Mammary epithelial cell (primary cell): ENCODE measurements at regions not wholly inside any gene's neighbourhood (a gene's known extent, or its start where the extent isn't known, plus 50 kb on each side); places are given as distances from the start of the nearest gene placed in this dataset.

Experiments
- CTCF ChIP-seq, 2 donors: IDR thresholded peaks in 1 of 2; conservative IDR thresholded peaks in 1 of 2; 2 replicates each; pipeline ENCODE4 v1.5.1; 2011 to 2012; ENCODE audit warnings: inconsistent platforms in 2 of 2, low read length in 2 of 2, mild to moderate bottlenecking in 2 of 2, control low read depth in 1 of 2, low read depth in 1 of 2; ENCODE audit not compliant: insufficient read depth in 1 of 2; ENCODE audit errors: extremely low read depth in 1 of 2
- EZH2 ChIP-seq: IDR thresholded peaks from 2 replicates; pipeline ENCODE4 v1.6.1; 2012; ENCODE audit warnings: low read length, inconsistent platforms, borderline replicate concordance

DNA sequence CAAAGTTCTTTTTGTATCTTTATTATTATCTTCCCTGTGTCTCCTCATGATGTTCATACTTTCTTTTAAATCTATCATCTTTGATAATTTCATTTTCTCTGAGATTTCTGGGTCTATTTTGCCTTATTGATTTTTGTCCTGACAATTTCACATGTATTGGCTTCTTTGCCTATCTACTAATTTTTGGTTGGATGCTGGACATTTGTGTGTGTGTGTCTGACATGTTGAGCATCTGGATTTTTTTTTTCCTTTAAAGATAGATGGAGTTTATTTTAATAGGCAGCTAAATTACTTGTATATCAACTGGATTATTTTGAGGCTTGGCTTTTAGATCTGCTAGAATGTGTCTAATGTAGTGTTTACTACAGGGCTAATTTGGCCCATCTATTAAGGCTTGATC is 178.0 kb upstream of the MOCS2 start:
- TF ChIP-seq CTCF (conservative IDR thresholded peaks at IDR 0.05 in 1 of 2, IDR thresholded peaks at IDR 0.05 in 1 of 2; ENCODE audit: extremely low read depth in 1 of 2, insufficient read depth in 1 of 2, low read depth in 1 of 2, low read length in 2 of 2) (no peak), EZH2 (no peak)
